CD14-positive monocyte (primary cell): ENCODE measurements at regions not wholly inside any gene's neighbourhood (a gene's known extent, or its start where the extent isn't known, plus 50 kb on each side); places are given as distances from the start of the nearest gene placed in this dataset.

Source experiments
- DNase-seq, 3 donors: peaks; one replicate each; pipeline ENCODE4 v3.0.0-alpha.2; 2011 to 2022
- H2AFZ ChIP-seq: 2 replicates; pipeline ENCODE4 v1.6.0; 2012; ENCODE audit warnings: mild to moderate bottlenecking, low read depth, low read length, inconsistent platforms; ENCODE audit not compliant: insufficient read depth, poor library complexity, severe bottlenecking
- H3K27ac ChIP-seq, 2 donors: 1 replicate in 1 of 2; 2 replicates in 1 of 2; pipeline ENCODE4 v1.5.1; 2012 to 2013; ENCODE audit warnings: low read length in 2 of 2, control low read depth in 1 of 2, inconsistent platforms in 1 of 2, low read depth in 1 of 2, mild to moderate bottlenecking in 1 of 2
- H3K27me3 ChIP-seq, 2 donors: one replicate each; pipeline versions ENCODE4 v1.6.0 to v1.6.1; 2011 to 2013; ENCODE audit warnings: low read length in 2 of 2; ENCODE audit not compliant: control insufficient read depth in 2 of 2, insufficient read depth in 2 of 2
- H3K36me3 ChIP-seq, 2 donors: replicated peaks in 1 of 2; 1 replicate in 1 of 2; 2 replicates in 1 of 2; pipeline versions ENCODE4 v1.5.1 to v1.6.1; 2012 to 2013; ENCODE audit warnings: low read length in 2 of 2, control low read depth in 1 of 2, inconsistent platforms in 1 of 2, mild to moderate bottlenecking in 1 of 2; ENCODE audit not compliant: insufficient read depth in 2 of 2, control insufficient read depth in 1 of 2
- H3K4me1 ChIP-seq, 2 donors: 1 replicate in 1 of 2; 2 replicates in 1 of 2; pipeline versions ENCODE4 v1.5.1 to v1.6.1; 2012 to 2013; ENCODE audit warnings: low read length in 2 of 2, control low read depth in 1 of 2, inconsistent platforms in 1 of 2, mild to moderate bottlenecking in 1 of 2, moderate library complexity in 1 of 2; ENCODE audit not compliant: insufficient read depth in 2 of 2, control insufficient read depth in 1 of 2
- H3K4me2 ChIP-seq: replicated peaks from 2 replicates; pipeline ENCODE3; 2012; ENCODE audit warnings: low read length, moderate library complexity, mild to moderate bottlenecking; ENCODE audit not compliant: poor library complexity, severe bottlenecking; ENCODE audit errors: extremely low read depth
- H3K4me3 ChIP-seq, 3 experiments: fragments of 200-600 bp in 1 of 3; sonication (generic) in 1 of 3; replicated peaks in 1 of 3; 1 replicate in 2 of 3; 2 replicates in 1 of 3; pipeline ENCODE4 v1.5.1; 2011 to 2013; ENCODE audit warnings: low read length in 3 of 3, mild to moderate bottlenecking in 3 of 3, control low read depth in 2 of 3, low read depth in 2 of 3, inconsistent platforms in 1 of 3, moderate library complexity in 1 of 3
- H3K79me2 ChIP-seq: 2 replicates; pipeline ENCODE4 v1.6.0; 2012; ENCODE audit warnings: mild to moderate bottlenecking, control low read depth, inconsistent platforms, low read length, moderate library complexity; ENCODE audit not compliant: insufficient read depth
- H3K9ac ChIP-seq: 2 replicates; pipeline ENCODE4 v1.6.0; 2017; ENCODE audit warnings: low read length, mild to moderate bottlenecking; ENCODE audit not compliant: insufficient read depth, poor library complexity, severe bottlenecking
- H3K9me3 ChIP-seq, 2 donors: replicated peaks in 1 of 2; 1 replicate in 1 of 2; 2 replicates in 1 of 2; pipeline versions ENCODE4 v1.5.1 to v1.6.1; 2012 to 2013; ENCODE audit warnings: low read length in 2 of 2, control low read depth in 1 of 2; ENCODE audit not compliant: control insufficient read depth in 1 of 2, insufficient read depth in 1 of 2
- H4K20me1 ChIP-seq: 2 replicates; pipeline ENCODE4 v1.6.0; 2012; ENCODE audit warnings: mild to moderate bottlenecking, low read length, control low read depth, moderate library complexity; ENCODE audit not compliant: insufficient read depth
- H3K27ac Mint-ChIP-seq, 7 donors: one replicate each; pipeline ENCODE4 v1.8.0; 2020; ENCODE audit warnings: mild to moderate bottlenecking in 7 of 7, mixed read lengths in 7 of 7, moderate library complexity in 6 of 7, inconsistent platforms in 2 of 7
- H3K27me3 Mint-ChIP-seq, 3 donors: one replicate each; pipeline ENCODE4 v1.8.0; 2021 to 2022; ENCODE audit warnings: low read depth in 3 of 3, mild to moderate bottlenecking in 3 of 3, mixed read lengths in 3 of 3, moderate library complexity in 3 of 3, inconsistent platforms in 1 of 3
- H3K36me3 Mint-ChIP-seq, 2 donors: one replicate each; pipeline ENCODE4 v1.8.0; 2020; ENCODE audit warnings: mixed read lengths in 2 of 2, inconsistent platforms in 1 of 2, mild to moderate bottlenecking in 1 of 2
- H3K4me1 Mint-ChIP-seq: one replicate; pipeline ENCODE4 v1.8.0; 2020; ENCODE audit warnings: mild to moderate bottlenecking, mixed read lengths
- H3K4me3 Mint-ChIP-seq, 2 donors: one replicate each; pipeline ENCODE4 v1.8.0; 2020; ENCODE audit warnings: mild to moderate bottlenecking in 2 of 2, mixed read lengths in 2 of 2, moderate library complexity in 1 of 2
- H3K9me3 Mint-ChIP-seq, 7 donors: one replicate each; pipeline ENCODE4 v1.8.0; 2020 to 2022; ENCODE audit warnings: mixed read lengths in 7 of 7, mild to moderate bottlenecking in 6 of 7, moderate library complexity in 6 of 7, inconsistent platforms in 2 of 7
- CTCF ChIP-seq: fragments of 200-600 bp; IDR thresholded peaks from one replicate; pipeline ENCODE4 v1.8.0; 2022; ENCODE audit warnings: antibody characterized with exemption, mild to moderate bottlenecking
- WGBS: methylation state at CpG from one replicate; pipeline ENCODE4 v1.1.5; 2013; ENCODE audit warnings: missing lambda C conversion rate; ENCODE audit not compliant: insufficient coverage; 5-methylcytosine and 5-hydroxymethylcytosine counted together
- intact Hi-C, 2 donors: fragments of 100-400 bp; cut with micrococcal nuclease; formaldehyde crosslinking; loops; one replicate each; pipeline versions ENCODE4 v1.15.0 to v1.15.1; 2023

- Mint-ChIP-seq H3K4me3 (no peak overlapping the region), H3K27ac (peak overlapping the region in 5 of 7 donors; percentile 7 to 70 (median 27)), H3K27me3 (peaks cover 0 to 4% (median 0%) of the 10 kb centered on the region in 3 donors), H3K36me3 (peaks cover 0 to 3% of the 10 kb centered on the region in 2 donors), H3K9me3 (peaks cover 0 to 4% (median 2%) of the 10 kb centered on the region in 7 donors), H3K4me1 (peaks cover 33% of the 10 kb centered on the region)
- peak overlapping the region in 1 of 2 donors; percentile 6 for H3K27ac ChIP-seq
- H3K9me3 ChIP-seq: no peaks in the 10 kb centered on the region
- H3K9ac ChIP-seq: no peak overlapping the region
- no peak overlapping the region for H3K4me2 ChIP-seq
- no peak overlapping the region for H3K4me3 ChIP-seq
- 100% methylated on average over 1 of the region's 4 CpGs for WGBS
- H3K36me3 ChIP-seq: no peaks in the 10 kb centered on the region
- no peak for DNase-seq
- intact Hi-C loops: loop anchor here (5.0 to 10.0 kb wide), 2 partner anchors 42 to 69 kb away; partner anchors contain the start of gene PTGS2 (in 2 of the 2)
- no peak overlapping the region for H2AFZ ChIP-seq
- H3K79me2 ChIP-seq: no peaks in the 10 kb centered on the region
- peaks cover 35 to 44% of the 10 kb centered on the region in 2 donors for H3K4me1 ChIP-seq
- H4K20me1 ChIP-seq: no peaks in the 10 kb centered on the region
- no peaks in the 10 kb centered on the region for H3K27me3 ChIP-seq
- no peak for TF ChIP-seq CTCF
Measured at GRCh38 chr1:186615332-186615731, 64.9 kb downstream of the PTGS2 start.

GRCh38 chr1:186611156-186611555, 69.1 kb downstream of the PTGS2 start:
- H3K4me1 Mint-ChIP-seq: peaks cover 19% of the 10 kb centered on the region
- no peak overlapping the region for H2AFZ ChIP-seq
- no peaks in the 10 kb centered on the region for H3K27me3 ChIP-seq
- no peak overlapping the region for H3K4me3 ChIP-seq
- no peak overlapping the region for H3K9ac ChIP-seq
- H3K27me3 Mint-ChIP-seq: peaks cover 0 to 5% (median 0%) of the 10 kb centered on the region in 3 donors
- H3K4me1 ChIP-seq: peaks cover 9 to 10% of the 10 kb centered on the region in 2 donors
- peaks cover 0 to 4% (median 2%) of the 10 kb centered on the region in 7 donors for H3K9me3 Mint-ChIP-seq
- peak overlapping the region in 5 of 7 donors; percentile 3 to 79 (median 43) for H3K27ac Mint-ChIP-seq
- no peaks in the 10 kb centered on the region for H3K36me3 ChIP-seq
- H3K4me3 Mint-ChIP-seq: no peak overlapping the region
- 63% methylated on average over 3 of the region's 3 CpGs for WGBS
- H4K20me1 ChIP-seq: no peaks in the 10 kb centered on the region
- H3K27ac ChIP-seq: no peak overlapping the region
- H3K36me3 Mint-ChIP-seq: no peaks in the 10 kb centered on the region
- no peaks in the 10 kb centered on the region for H3K9me3 ChIP-seq
- no peak overlapping the region for H3K4me2 ChIP-seq
- intact Hi-C loops: loop anchor here (10.0 kb wide), 1 partner anchor 74 kb away; the partner anchor contains the start of gene PTGS2 (in 2 of the 2)
- no peak for TF ChIP-seq CTCF
- no peaks in the 10 kb centered on the region for H3K79me2 ChIP-seq
- peak; percentile 53 to 78 (median 60) for DNase-seq
